SW480 (cell line): ENCODE measurements at regions not wholly inside any gene's neighbourhood (a gene's known extent, or its start where the extent isn't known, plus 50 kb on each side); places are given as distances from the start of the nearest gene placed in this dataset.
"Not testable (repeated sequence)": the region's sequence is repeated elsewhere in the genome, so short reads cannot be mapped to it uniquely, and the experiment has no call there.

Source experiments
- DNase-seq: peaks from one replicate; pipeline ENCODE4 v3.0.0-alpha.2; 2016; ENCODE audit warnings: low spot score

GRCh38 chr14:53668897-53669296 lies 287.7 kb downstream of the BMP4 start:
- no peak for DNase-seq

GRCh38 chr14:53663709-53664108 lies 292.9 kb downstream of the BMP4 start:
- DNase-seq = peak; percentile 70

- DNase-seq = no peak
Observed at GRCh38 chr14:53655080-53655785, 301.4 kb downstream of the BMP4 start.

- DNase-seq = no peak
Observed at GRCh38 chr14:53652068-53652467, 304.6 kb downstream of the BMP4 start.

- no peak for DNase-seq
Observed at GRCh38 chr14:53651096-53651740, 305.4 kb downstream of the BMP4 start.

GRCh38 chr14:53646925-53647324 lies 309.7 kb downstream of the BMP4 start:
- no peak for DNase-seq

GRCh38 chr14:53640695-53641094 lies 315.9 kb downstream of the BMP4 start:
- no peak for DNase-seq

GRCh38 chr14:53638966-53639365 lies 317.7 kb downstream of the BMP4 start:
- DNase-seq = no peak

- no peak for DNase-seq
Observed at GRCh38 chr14:53634793-53635192, 321.8 kb downstream of the BMP4 start.

GRCh38 chr14:53630336-53630735 lies 326.3 kb downstream of the BMP4 start:
- peak; percentile 82 for DNase-seq

GRCh38 chr14:53628732-53629430 lies 327.7 kb downstream of the BMP4 start:
- DNase-seq = no peak

GRCh38 chr14:53628261-53628660 lies 328.4 kb downstream of the BMP4 start:
- no peak for DNase-seq

- DNase-seq = no peak
Observed at GRCh38 chr14:53626761-53627160, 329.9 kb downstream of the BMP4 start.

GRCh38 chr14:53622447-53622846 lies 334.2 kb downstream of the BMP4 start:
- DNase-seq = no peak

- DNase-seq = no peak
Observed at GRCh38 chr14:53621921-53622320, 334.7 kb downstream of the BMP4 start.

- DNase-seq = no peak
Observed at GRCh38 chr14:53621433-53621832, 335.2 kb downstream of the BMP4 start.

- DNase-seq = no peak
Observed at GRCh38 chr14:53620890-53621289, 335.7 kb downstream of the BMP4 start.

- DNase-seq = no peak
Observed at GRCh38 chr14:53620317-53620716, 336.3 kb downstream of the BMP4 start.

- no peak for DNase-seq
Observed at GRCh38 chr14:53619691-53620231, 336.9 kb downstream of the BMP4 start.

- not testable (repeated sequence) for DNase-seq
Observed at GRCh38 chr14:53616536-53616935, 340.1 kb downstream of the BMP4 start.

- peak; percentile 58 for DNase-seq
Observed at GRCh38 chr14:53615252-53615651, 341.4 kb downstream of the BMP4 start.

- peak; percentile 95 for DNase-seq
Observed at GRCh38 chr14:53613404-53614253, 343.0 kb downstream of the BMP4 start.
